GDM1 (cell line): ENCODE measurements at regions not wholly inside any gene's neighbourhood (a gene's known extent, or its start where the extent isn't known, plus 50 kb on each side); places are given as distances from the start of the nearest gene placed in this dataset.

ENCODE experiments used
- DNase-seq: peaks from one replicate; lab custom pipeline; 2025; lab: John Stamatoyannopoulos, UW

DNA sequence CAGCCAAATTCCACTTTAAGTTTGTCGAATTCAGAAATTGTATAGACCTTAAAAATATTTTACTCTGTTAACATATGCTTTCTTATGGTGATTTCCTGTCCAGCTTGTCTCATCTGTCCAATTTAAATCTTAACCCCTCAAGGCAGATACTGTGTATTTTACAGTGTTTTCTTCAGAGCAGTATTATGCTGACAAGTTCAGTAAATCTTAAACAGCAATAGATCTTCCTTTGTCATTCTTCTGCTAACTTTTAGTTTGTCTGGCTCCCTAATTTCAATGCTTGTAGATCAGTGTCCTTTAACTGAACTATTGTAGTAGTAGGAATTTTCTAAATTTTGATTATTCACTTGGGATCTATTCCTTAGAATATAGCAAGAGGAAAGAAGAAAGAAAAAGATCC lies 52.8 kb upstream of the MEIS1 start:
- no peak for DNase-seq

DNA sequence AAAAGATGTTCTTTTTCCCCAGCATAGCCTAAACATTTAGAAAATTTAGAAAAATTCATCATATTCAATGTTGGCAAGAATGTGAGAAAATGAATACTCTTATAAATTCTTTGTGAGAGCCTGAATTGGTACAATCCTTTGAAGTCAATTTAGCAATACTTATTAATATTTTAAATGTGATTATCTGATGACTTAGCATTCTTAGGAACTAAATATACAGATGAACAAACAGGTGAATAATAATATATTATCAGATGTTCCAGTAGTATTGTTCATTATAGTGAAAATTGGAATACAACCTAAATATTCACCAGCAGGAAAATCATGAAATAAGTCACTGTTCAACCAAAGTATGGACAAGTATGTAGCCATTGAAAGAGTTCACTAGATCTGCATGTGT lies 55.5 kb upstream of the MEIS1 start:
- DNase-seq: no peak

DNA sequence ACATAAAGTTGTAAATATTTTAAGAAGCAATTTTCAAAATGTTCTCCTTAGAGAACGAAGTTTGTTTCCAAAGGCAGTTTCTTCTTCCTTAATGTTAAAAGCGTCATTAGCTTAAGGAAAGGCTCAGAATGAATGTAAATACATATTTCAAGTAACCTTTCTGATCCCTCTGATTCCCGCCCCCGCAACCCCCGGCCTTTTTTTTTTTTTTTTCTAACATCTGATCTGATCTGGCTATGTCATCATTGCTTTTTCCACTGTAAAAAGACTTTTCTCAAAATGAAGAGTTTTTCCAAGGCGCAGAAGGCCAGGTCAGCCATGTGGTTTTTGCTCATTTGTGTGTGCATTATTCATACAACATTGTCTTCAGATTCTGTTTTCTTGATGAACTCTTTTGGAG lies 57.1 kb upstream of the MEIS1 start:
- DNase-seq: no peak

DNA sequence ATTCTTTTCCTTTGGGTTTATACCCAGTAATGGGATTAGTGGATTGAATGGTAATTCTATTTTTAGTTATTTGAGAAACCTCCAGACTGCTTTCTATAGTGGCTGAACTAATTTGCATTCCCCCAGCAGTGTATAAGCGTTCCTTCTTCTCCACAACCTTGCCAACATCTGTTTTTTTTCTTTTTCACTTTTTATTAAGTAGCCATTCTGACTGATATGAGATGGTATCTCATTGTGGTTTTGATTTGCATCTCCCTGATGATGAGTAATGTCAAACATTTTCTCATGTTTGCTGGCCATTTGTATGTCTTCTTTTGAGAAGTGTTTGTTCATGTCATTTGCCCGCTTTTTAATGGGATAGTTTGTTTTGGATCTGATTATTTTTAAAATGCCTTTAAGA lies 64.1 kb upstream of the MEIS1 start:
- DNase-seq: no peak

DNA sequence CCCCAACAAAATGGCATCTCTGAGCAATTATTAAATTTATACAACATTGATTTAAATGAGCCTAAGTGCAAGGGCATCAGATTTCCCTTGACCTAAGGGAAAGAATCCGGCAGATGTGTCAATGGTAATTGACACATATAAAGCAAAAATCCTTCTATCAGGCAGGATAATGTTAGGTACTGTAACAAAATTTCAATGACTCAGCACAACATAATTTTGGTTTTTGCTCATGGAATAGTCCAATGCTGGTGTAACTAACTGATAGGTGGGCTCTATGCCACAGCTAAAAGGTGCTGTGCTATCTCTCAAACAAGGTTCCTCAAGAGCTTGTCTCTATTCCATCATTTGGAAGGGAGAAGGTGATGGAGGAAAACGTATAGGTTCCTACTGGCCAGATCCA lies 68.3 kb upstream of the MEIS1 start:
- no peak for DNase-seq

DNA sequence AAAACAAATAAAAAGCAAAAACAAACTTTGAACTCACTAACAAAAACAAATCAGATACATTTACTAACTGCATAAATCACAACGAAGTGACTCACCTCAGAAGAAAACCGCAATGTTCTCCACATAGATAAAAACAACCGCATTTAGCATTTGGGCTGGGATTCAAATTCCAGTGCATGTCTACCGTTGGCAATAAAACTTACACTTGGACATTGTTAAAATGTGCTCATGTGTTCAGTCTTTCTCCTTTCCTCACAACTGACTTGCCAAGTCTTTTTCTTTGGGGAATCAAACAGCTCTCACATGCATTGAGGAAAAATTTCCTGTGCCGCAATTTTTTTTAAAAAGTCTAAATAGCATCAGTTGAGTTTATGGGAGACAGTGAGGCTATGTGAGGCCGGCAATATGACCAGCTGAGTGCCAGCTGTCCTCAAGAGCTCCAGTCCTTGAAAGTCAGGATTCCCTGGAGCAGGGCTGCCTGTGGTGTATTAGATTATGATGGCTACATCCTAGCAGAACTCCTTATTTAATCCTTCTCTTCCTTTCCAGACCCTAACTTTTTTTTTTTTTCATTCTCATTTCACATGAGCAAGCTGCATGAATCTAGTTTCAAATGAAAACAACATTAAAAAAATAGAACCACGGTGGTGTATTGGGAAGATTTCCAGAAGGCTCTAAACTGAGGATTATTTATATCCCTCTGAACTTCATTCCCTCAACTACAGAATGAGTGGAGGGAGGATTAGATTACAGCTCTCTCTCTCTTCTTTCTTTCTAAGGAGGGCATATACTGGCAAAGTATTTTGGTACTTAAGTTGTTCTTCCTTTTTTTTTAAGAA lies 70.2 kb upstream of the MEIS1 start:
- DNase-seq: no peak

DNA sequence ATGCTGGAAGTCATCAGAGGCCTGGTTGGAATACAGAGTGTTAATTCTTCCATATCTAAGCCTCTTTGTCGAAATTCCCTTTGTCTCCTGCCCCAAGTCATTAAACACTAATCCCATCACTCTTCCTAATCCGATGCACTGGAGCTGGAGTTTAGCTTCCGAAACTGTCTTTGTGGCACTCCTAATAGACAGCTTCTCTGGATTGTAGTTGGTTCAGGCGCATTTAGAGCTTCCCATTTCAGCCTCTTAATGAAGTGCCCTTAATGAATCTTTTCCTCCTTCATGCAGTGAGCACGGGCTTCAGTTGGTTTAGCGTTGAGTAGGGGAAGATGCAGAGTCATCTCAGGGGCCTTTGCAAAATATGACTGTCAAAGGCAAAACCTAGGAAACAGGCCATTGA lies 72.2 kb upstream of the MEIS1 start:
- no peak for DNase-seq

DNA sequence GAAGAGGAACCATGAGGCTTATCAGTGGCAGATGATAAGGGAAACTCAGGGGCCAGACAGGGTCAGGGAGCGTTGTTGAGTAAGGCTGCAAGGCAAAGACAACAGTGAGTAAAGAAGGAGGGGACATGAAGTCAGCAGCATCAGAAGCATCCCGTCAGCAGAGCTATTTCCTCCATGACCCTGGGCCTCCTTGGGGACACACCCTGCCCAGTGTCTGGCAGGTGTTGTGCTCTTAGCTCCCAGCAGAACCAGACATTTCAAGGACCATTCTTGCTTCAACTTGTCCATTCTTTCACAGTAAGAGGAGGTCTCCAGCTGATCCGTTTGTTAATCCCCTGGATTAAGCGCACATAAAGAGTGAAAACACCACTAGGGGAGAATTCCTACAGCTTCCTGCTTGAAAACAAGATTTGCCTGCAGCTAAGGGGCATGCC lies 88.7 kb upstream of the MEIS1 start:
- DNase-seq: no peak

DNA sequence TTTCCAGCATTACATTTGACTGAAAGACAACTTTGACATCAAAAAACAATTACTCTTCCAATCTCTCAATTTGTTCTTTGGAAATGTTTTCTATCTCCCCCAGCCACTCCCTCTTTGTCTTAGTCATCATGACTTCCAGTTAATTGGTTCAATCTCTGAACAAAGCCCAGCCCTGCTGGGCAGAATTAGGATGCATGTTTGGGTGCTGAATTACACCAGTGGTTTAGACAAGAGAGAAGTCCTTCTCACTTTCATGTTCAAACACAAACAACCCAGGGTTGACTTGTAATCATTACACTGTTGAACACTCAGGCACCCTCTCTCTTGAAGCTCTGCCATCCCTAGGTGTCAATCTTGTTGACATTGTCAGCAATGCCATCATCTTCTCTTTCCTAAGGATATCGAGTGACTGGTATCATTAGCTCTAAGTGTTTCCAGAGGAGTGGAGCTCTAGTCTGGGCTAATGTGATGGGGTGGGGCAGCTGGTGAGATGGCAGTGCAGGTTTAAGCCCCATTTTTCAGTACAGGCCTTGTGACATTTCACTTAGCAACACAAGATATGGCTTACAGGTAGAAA lies 90.8 kb upstream of the MEIS1 start:
- no peak for DNase-seq

DNA sequence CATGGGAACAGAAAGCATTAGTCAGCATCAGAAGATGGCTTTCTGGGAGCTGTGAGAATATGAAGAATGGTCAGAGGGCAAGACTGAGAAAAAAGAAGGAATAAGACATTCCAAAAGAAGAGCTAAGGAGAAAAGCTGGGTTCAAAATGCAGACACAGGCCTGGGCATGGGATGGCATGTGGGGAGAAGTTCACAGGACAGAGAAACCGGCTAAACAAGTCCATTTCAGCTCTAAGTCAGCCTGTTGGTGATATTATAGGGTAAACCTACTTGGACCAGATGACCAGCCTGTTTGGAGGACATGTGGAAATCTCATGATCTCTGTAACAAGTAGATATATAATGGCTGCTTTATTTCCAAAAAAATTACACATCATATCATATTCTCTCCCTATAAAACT lies 91.7 kb upstream of the MEIS1 start:
- no peak for DNase-seq

DNA sequence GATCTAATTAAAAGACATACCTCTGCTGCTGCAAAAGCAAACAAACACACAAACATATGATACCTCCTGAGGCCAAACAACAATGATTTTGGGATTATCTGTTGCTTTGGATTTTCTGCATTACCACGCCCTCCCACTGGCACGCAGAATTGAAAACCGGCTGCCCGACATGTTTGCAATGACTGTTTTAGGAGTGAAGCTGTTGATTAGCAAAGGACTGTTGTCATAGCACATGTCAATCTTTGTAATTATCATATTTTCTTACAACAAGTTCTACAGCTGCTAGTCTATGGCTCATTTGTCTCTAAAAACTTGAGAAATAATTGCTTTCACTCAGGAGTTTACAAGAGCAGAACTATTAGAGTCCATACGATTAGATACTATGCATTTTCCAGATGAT lies 94.4 kb upstream of the MEIS1 start:
- DNase-seq: no peak

DNA sequence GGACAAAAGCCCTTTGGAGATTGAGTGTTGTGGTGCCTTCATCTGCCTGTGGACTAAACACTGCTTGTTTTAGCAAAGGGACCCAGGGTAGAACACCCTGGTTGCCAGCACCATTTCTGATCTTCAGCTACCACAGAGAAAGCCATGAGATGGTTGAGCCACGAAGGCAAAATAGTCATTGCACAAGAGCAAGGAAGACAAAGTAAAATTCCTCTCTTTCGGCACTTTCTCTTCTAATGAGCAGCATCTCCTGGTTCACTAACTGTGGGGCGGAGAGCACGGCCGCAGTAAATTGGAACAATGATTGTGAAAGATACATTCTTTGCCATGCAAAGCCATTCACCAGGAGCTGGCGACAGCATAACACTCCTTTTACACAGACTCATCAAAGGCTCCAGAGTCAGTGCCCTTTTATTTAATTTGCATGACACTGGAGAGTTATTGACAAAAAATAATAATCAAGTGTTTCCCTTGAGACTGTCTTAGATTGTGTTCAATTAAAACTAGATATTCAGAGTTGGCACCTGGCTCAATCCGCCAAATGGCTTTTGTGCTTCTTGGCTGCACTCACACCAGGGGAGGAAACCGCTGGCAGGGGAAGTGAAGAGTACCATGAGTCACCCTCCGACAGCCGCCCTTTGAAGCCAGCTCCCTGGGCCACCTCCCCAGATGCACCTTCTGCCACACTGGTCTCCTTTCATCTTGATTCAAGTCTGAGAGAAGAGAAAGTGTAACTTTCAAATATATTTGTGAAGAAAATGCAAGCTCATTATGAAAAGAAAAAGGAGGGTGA lies 100.5 kb upstream of the MEIS1 start:
- no peak for DNase-seq

DNA sequence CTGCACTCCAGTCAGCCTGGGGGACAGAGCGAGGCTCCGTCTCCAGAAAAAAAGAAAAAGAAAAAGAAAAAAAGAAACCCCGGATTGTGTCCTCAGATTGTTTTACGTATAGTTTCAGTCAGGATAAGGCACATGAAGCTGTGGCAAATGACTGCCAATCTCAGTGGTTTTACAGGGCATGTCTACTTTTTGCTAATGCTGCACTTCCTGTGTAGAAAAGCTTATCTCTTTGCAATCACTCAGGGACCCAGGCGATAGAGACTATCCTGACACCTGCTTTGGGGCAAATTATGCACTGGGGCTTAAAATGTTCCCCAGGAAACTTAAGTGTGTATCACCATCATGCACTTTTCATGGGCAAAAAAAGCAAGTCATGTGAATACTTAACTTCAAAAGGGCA lies 103.7 kb upstream of the MEIS1 start:
- no peak for DNase-seq

DNA sequence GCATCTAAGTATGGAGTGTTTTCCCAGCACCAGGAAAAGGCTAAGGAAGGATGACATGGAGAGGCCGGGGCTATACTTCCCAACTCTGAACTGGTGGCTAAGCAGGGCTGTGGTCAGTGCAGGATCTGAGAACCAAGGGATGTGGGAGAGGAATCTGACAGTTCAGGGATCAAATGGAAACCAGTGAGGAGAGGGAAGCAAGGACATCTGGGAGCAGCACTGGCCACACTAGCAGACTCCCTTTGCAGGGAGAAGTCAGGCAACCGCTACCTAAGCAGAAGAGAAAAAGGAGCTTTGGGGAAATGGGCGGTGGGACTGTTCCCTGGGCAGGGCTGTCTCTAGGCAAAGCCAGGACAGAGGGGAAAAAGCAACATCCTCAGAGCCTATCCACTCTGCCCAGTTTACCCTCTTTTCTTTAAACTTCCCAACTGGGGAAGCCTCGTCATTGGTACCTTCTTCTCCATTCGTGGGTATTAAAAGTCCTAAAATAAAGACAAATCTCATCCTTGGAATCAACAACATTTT lies 105.8 kb upstream of the MEIS1 start:
- DNase-seq: no peak

DNA sequence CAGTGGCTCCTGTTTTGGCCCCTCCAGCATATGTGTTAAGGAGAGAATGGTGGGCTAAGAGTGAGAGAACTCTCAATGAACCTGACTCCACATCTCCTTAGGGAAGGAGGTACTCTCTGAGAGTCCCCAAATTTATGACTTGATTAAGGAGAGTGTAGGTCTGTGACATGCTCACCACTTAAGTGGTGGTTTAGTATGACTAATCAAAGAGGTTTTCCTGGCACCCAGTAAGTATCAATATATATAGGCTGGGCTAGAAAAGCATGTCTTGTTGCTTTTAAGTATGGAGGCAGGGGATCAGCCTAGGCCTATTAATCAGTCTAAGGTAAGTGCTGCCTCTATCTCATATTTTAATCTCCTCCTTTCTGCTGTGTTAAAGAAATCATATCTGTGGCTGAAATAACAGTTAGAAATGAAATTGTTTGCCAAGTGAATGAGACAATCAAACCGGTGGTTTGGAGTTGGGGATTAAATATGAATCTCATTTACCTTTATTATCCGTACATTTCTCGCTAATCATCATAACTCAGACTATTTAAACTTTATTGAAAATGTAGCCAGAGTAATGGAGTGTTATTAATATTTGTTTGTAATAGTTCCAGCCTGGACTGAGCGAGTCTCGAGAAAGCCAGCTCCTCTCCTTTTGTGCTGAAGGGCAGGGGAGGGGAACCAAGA lies 107.7 kb upstream of the MEIS1 start:
- DNase-seq: no peak

DNA sequence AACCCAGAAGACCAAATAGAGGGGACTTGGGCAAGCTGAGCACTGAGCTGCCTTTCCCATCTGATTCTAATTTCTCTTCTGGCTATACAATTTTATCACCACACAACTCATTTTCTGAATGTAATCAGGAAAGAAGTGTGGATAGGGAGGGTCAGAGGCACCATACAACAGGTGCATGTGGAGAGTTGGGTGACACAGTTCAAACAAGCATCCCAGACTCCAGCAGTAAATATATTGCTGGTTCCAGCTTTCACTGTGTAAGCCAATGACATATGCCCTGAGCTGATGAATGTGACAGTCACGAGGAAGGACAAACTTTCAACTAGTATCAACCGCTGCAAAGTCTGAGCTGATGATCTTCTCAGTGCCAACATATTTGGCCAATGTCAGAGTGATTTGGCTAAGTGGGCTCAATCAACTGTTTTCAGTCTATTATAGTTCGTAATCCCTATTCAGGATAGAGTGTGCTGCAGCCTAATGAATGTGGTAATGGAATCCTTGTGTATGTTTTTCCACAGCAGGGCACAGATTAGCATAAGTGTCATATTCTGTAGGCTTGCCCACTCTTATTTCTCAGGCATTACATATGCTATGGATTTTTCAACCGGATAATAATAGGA lies 109.9 kb upstream of the MEIS1 start:
- no peak for DNase-seq

DNA sequence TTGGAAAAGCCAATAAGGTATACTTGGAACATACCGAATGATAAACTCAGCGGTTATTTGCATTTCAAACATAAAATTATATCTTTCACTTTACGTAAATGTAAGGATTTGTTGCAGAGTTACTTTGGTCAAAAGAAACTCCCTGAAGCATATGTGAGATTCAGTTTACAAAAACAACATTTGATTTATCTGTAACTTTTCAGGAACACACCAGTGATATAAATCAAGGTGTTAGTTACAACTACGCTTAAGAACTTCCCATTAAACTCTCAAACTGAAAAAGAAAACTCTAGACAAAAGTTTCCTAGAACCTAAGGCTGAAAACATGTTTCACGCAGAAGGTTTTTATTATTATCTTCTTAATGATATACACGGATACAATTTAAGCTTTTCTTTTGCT lies 110.6 kb upstream of the MEIS1 start:
- DNase-seq: no peak

DNA sequence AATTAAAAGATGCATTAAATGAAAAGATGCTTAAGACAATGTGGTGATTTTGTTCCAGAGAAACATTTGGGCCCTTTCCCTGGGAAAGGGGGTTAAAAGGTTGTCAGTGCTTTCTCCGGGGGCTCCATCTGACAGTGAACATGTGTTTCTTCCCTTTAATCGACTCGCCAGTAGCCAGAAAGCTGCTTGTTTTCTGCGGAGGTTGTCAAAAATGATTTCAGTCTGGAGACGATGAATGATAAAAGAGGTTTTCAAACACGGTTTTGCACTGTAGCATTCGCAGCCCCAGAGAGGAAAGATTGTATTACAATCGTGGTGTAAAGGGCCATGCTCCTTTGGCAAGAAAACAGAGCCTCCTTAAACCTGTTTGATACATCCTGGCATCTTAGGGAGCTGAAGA lies 111.5 kb upstream of the MEIS1 start:
- no peak for DNase-seq

DNA sequence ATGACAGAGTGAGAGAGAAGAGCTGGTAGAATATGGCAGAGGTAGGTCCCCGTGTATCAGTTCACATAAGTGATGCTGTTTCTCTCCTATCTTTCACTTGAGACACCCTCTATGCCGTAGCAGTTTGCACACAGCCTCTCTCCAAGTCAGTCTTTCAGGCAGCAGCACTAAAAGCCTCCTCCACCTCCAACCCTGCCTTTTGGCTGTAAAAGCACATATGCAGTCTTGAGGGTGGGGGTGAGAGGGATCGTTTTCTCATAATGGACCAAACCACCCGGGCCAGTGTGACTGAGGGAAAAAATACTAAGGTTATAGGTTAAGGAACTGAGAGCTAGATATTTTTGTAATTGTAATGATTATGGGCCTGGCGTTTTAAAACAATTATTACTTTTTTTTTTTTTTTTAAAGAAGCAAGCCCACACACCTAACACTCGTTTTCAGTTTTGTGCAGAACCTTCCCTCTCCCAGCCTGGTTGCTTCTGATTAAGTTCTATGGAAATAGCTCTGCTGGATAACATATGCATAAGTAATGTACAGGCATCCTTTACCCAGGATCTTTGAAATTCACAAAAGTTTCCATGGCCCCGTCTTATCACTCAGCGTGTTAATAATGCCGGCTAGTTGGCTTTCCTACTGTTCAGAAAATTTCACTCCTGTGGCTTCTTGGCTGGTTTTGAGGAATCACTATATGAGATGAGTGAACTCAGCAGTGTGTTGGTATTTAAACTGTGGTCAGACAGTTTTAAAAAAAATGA lies 112.2 kb upstream of the MEIS1 start:
- no peak for DNase-seq

DNA sequence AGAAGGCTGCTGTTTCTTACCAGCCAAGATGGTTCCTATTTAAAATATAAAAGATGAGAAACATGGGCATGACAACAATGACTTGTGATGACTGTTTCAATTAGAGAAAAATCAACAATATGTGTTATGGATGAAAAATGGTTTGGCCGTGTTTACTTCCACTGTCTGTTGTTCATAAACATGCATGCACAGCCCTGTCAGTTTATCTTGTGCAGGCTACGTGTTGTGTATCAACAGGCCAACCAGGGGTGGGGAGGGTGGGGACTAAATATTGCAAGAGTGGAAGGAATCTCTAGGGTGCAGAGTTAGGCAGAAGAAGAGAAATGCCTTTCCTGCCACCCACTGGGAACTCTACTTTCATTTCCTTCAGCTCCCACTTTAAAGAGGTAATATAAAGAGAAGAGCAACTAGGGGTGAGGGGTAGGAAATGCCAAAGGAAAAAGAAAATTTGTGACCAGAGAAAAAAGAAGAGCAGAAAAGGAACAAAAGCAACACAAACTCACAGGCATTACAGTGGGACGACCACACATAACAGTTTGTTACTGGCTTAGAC lies 116.8 kb upstream of the MEIS1 start:
- no peak for DNase-seq
